ENCODE measurements at regions not wholly inside any gene's neighbourhood (a gene's known extent, or its start where the extent isn't known, plus 50 kb on each side); places are given as distances from the start of the nearest gene placed in this dataset.
"Not testable (repeated sequence)": the region's sequence is repeated elsewhere in the genome, so short reads cannot be mapped to it uniquely, and the experiment has no call there.

- H3K36me3 ChIP-seq: no peaks in the 10 kb centered on the region
- no peak for ATAC-seq
- no peak overlapping the region for H3K4me3 ChIP-seq
- no peaks in the 10 kb centered on the region for H3K9me3 ChIP-seq
- TF ChIP-seq CTCF (IDR thresholded peaks at IDR 0.05 in 4 of 5, conservative IDR thresholded peaks at IDR 0.05 in 1 of 5): no peak
- TF ChIP-seq POLR2A (IDR thresholded peaks at IDR 0.05): no peak
- no peaks in the 10 kb centered on the region for H3K4me1 ChIP-seq
- intact Hi-C loops (cut with DNase I; ENCODE audit: low total_unique reads): no loop called here
- H3K27me3 ChIP-seq: peaks cover 0 to 7% (median 4%) of the 10 kb centered on the region in 3 donors
- H3K27ac ChIP-seq: no peak overlapping the region
- no peak for DNase-seq
- in situ Hi-C loops (cut with MboI; ENCODE audit: low sequenced_read_pairs in 4 of 4): no loop called here
Measured at GRCh38 chr1:25011943-25012638, 82.0 kb upstream of the RUNX3 start.

DNA sequence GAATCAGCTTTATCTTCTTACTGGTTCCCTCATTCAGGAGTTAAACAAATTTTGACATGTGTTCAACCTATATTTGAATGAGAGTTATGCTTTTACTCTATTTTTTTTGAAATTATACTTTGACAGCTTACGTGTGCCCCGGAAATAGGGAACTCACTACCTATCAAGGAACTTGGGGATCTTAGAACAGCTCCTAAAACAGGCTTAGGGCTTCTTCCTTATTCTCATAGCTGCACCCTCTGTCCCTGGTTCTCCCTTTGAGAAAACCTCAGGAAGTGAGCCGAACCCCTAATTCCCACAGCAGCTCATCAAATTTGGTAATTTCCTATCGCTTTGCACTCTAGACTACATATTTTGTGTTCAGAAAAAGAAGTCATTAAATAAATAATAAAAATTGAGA is 81.2 kb upstream of the RUNX3 start:
- TF ChIP-seq CTCF (IDR thresholded peaks at IDR 0.05 in 4 of 5, conservative IDR thresholded peaks at IDR 0.05 in 1 of 5) (no peak), POLR2A (IDR thresholded peaks at IDR 0.05) (no peak)
- peaks cover 6 to 12% (median 7%) of the 10 kb centered on the region in 3 donors for H3K27me3 ChIP-seq

GRCh38 chr1:25009671-25010262 is 79.7 kb upstream of the RUNX3 start:
- Histone ChIP-seq H3K27ac (no peak overlapping the region), H3K4me3 (no peak overlapping the region), H3K4me1 (no peaks in the 10 kb centered on the region), H3K36me3 (no peaks in the 10 kb centered on the region), H3K9me3 (no peaks in the 10 kb centered on the region), H3K27me3 (peaks cover 6 to 14% (median 7%) of the 10 kb centered on the region in 3 donors)
- ATAC-seq (no peak), DNase-seq (no peak)
- intact Hi-C loops (cut with DNase I; ENCODE audit: low total_unique reads) (no loop called here), in situ Hi-C loops (cut with MboI; ENCODE audit: low sequenced_read_pairs in 4 of 4) (no loop called here)
- TF ChIP-seq POLR2A (IDR thresholded peaks at IDR 0.05): no peak
- TF ChIP-seq CTCF (IDR thresholded peaks at IDR 0.05 in 4 of 5, conservative IDR thresholded peaks at IDR 0.05 in 1 of 5): no peak

More for the DNA sequence above, 81.2 kb upstream of the RUNX3 start:
- in situ Hi-C loops (cut with MboI; ENCODE audit: low sequenced_read_pairs in 4 of 4) (no loop called here), intact Hi-C loops (cut with DNase I; ENCODE audit: low total_unique reads) (no loop called here)
- no peak overlapping the region for H3K4me3 ChIP-seq
- no peaks in the 10 kb centered on the region for H3K36me3 ChIP-seq
- no peaks in the 10 kb centered on the region for H3K4me1 ChIP-seq
- no peak for DNase-seq
- H3K27ac ChIP-seq: no peak overlapping the region
- no peaks in the 10 kb centered on the region for H3K9me3 ChIP-seq
- no peak for ATAC-seq

DNA sequence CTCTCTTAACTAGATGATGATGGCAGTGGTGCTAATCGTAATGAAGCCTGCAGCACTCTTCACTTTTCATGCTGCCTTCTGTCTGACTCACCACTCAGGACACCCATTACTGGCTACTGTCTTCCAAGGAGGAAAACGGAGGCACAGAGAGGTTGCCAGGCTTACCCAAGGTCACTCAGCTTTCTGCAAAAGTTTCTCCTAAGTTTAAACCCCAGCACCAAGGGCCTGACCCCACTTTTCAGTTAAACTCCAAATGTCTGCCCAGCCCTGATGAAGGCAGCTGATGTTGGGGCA is 78.1 kb upstream of the RUNX3 start:
- Histone ChIP-seq H3K9me3 (no peaks in the 10 kb centered on the region), H3K4me1 (no peaks in the 10 kb centered on the region), H3K27me3 (peaks cover 6 to 14% (median 7%) of the 10 kb centered on the region in 3 donors), H3K27ac (no peak overlapping the region), H3K36me3 (no peaks in the 10 kb centered on the region), H3K4me3 (no peak overlapping the region)
- no peak for DNase-seq
- no peak for ATAC-seq
- intact Hi-C loops (cut with DNase I; ENCODE audit: low total_unique reads) (no loop called here), in situ Hi-C loops (cut with MboI; ENCODE audit: low sequenced_read_pairs in 4 of 4) (no loop called here)
- no peak for TF ChIP-seq CTCF (IDR thresholded peaks at IDR 0.05 in 4 of 5, conservative IDR thresholded peaks at IDR 0.05 in 1 of 5)
- no peak for TF ChIP-seq POLR2A (IDR thresholded peaks at IDR 0.05)

DNA sequence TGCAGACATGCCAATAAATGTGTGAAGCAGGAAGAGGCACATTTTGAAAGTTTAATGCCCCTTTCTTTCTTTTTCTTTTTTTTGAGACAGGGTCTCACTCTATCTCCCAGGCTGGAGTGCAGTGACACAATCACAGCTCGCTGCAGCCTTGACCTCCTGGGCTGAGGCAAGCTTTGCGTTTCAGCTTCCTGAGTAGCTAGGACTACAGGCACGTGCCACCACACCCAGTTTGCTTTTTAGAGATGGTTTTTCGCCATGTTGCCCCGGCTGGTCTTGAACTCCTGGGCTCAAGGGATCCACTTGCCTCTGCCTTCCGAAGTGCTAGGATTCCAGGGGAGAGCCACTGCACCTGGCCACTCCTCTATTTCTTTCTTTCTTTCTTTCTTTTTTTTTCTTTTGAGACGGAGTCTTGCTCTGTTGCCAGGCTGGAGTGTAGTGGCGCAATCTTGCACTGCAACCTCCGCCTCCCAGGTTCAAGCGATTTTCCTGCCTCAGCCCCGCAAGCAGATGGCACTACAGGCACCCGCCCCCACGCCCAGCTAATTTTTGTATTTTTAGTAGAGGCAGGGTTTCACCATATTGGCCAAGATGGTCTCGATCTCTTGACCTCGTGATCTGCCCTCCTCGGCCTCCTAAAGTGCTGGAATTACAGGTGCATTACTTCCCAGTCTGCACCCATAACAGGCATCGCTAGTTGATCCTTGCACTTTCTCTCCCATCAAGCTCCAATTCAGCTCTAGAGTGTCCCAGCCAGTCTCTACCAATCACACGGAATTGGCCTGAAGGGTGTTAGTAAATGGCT is 77.5 kb upstream of the RUNX3 start:
- ATAC-seq; H3K4me1 ChIP-seq; H3K4me3 ChIP-seq; H3K36me3 ChIP-seq; intact Hi-C loops (cut with DNase I; ENCODE audit: low total_unique reads); H3K9me3 ChIP-seq; in situ Hi-C loops (cut with MboI; ENCODE audit: low sequenced_read_pairs in 4 of 4); DNase-seq; H3K27ac ChIP-seq: not testable (repeated sequence)
- peaks cover 6 to 14% (median 7%) of the 10 kb centered on the region in 3 donors for H3K27me3 ChIP-seq
